SK-N-MC (cell line): ENCODE measurements at regions not wholly inside any gene's neighbourhood (a gene's known extent, or its start where the extent isn't known, plus 50 kb on each side); places are given as distances from the start of the nearest gene placed in this dataset.

Source experiments
- EZH2 ChIP-seq: fragments of 200-600 bp; sonication (generic); IDR thresholded peaks from one replicate; pipeline ENCODE4 v1.6.1; 2017; ENCODE audit warnings: antibody characterized with exemption
- POLR2AphosphoS5 ChIP-seq: IDR thresholded peaks from 2 replicates; pipeline ENCODE4 v1.6.1; 2012; ENCODE audit warnings: mild to moderate bottlenecking, low read depth, low read length, borderline replicate concordance

GRCh38 chr21:23131177-23131576 is 2133.0 kb downstream of the NCAM2 start:
- TF ChIP-seq EZH2 (no peak), POLR2AphosphoS5 (no peak)
